IMR-90 (cell line): ENCODE measurements at regions not wholly inside any gene's neighbourhood (a gene's known extent, or its start where the extent isn't known, plus 50 kb on each side); places are given as distances from the start of the nearest gene placed in this dataset.

Source experiments
- BHLHE40 ChIP-seq: fragments of 150-350 bp; IDR thresholded peaks from 2 replicates; pipeline ENCODE4 v1.6.1; 2016; ENCODE audit warnings: mild to moderate bottlenecking, low read depth, low read length
- CEBPB ChIP-seq: IDR thresholded peaks from 2 replicates; pipeline ENCODE4 v1.6.1; 2012; ENCODE audit warnings: low read depth, low read length, improper control_type of control experiment
- CHD1 ChIP-seq: IDR thresholded peaks from 2 replicates; pipeline ENCODE4 v1.6.1; 2012; ENCODE audit warnings: low read depth, low read length, improper control_type of control experiment
- FOS ChIP-seq: fragments of 150-350 bp; IDR thresholded peaks from 2 replicates; pipeline ENCODE4 v1.6.1; 2016; ENCODE audit warnings: low read depth, low read length
- MAFK ChIP-seq: IDR thresholded peaks from 2 replicates; pipeline ENCODE4 v1.6.1; 2012; ENCODE audit warnings: low read depth, low read length, improper control_type of control experiment
- POLR2A ChIP-seq: IDR thresholded peaks from 2 replicates; pipeline ENCODE4 v1.6.1; 2012; ENCODE audit warnings: mild to moderate bottlenecking, low read depth, low read length
- RAD21 ChIP-seq: IDR thresholded peaks from 2 replicates; pipeline ENCODE4 v1.6.1; 2012; ENCODE audit warnings: low read length, improper control_type of control experiment
- RCOR1 ChIP-seq: IDR thresholded peaks from 2 replicates; pipeline ENCODE4 v1.6.1; 2012; ENCODE audit warnings: mild to moderate bottlenecking, low read length, improper control_type of control experiment; ENCODE audit not compliant: insufficient replicate concordance
- RFX5 ChIP-seq: IDR thresholded peaks from 2 replicates; pipeline ENCODE4 v1.8.0; 2012; ENCODE audit warnings: low read depth, mild to moderate bottlenecking, low read length, moderate library complexity
- SMC3 ChIP-seq: fragments of 150-350 bp; IDR thresholded peaks from 2 replicates; pipeline ENCODE4 v1.6.1; 2016; ENCODE audit warnings: low read depth, mild to moderate bottlenecking, antibody characterized with exemption, low read length, moderate library complexity
- TF ChIP-seq, protein P1 (sequence below): conservative IDR thresholded peaks from 2 replicates; pipeline ENCODE4 v1.5.1; 2012; ENCODE audit warnings: mild to moderate bottlenecking, low read depth, low read length, improper control_type of control experiment
- TF ChIP-seq, protein P2 (sequence below): fragments of 150-350 bp; IDR thresholded peaks from 2 replicates; pipeline ENCODE4 v1.6.1; 2017; ENCODE audit warnings: mild to moderate bottlenecking, antibody characterized with exemption, low read length, low read depth

DNA sequence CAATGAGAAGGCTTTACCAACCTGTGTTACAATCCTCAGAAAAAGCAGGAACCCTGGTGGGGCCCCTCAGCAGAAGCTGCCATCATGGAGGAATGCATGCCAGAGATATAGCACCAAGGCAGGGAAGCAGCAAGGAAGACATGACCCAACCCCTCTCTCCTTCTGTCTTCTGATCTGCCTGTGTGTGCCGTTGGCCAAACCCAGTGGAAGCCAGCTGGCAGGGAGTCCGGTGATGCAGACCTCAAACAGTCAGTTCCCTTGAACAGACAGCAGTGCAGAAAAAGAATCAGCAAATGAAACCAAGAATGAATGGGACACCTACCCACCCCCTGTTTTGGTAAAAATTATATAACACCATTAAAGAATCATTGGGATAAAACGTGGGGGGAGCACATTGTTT, 234.2 kb downstream of the ZNF608 start:
- TF ChIP-seq, protein P1, sequence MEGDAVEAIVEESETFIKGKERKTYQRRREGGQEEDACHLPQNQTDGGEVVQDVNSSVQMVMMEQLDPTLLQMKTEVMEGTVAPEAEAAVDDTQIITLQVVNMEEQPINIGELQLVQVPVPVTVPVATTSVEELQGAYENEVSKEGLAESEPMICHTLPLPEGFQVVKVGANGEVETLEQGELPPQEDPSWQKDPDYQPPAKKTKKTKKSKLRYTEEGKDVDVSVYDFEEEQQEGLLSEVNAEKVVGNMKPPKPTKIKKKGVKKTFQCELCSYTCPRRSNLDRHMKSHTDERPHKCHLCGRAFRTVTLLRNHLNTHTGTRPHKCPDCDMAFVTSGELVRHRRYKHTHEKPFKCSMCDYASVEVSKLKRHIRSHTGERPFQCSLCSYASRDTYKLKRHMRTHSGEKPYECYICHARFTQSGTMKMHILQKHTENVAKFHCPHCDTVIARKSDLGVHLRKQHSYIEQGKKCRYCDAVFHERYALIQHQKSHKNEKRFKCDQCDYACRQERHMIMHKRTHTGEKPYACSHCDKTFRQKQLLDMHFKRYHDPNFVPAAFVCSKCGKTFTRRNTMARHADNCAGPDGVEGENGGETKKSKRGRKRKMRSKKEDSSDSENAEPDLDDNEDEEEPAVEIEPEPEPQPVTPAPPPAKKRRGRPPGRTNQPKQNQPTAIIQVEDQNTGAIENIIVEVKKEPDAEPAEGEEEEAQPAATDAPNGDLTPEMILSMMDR: no peak
- TF ChIP-seq POLR2A (no peak), RFX5 (no peak), CEBPB (no peak), CHD1 (no peak), RAD21 (no peak), RCOR1 (no peak), MAFK (no peak), FOS (no peak), SMC3 (no peak), BHLHE40 (no peak)
- TF ChIP-seq, protein P2, sequence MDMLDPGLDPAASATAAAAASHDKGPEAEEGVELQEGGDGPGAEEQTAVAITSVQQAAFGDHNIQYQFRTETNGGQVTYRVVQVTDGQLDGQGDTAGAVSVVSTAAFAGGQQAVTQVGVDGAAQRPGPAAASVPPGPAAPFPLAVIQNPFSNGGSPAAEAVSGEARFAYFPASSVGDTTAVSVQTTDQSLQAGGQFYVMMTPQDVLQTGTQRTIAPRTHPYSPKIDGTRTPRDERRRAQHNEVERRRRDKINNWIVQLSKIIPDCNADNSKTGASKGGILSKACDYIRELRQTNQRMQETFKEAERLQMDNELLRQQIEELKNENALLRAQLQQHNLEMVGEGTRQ: no peak
